NCI-H187 (cell line): ENCODE measurements at regions not wholly inside any gene's neighbourhood (a gene's known extent, or its start where the extent isn't known, plus 50 kb on each side); places are given as distances from the start of the nearest gene placed in this dataset.

Experiments used
- DNase-seq, 2 experiments: peaks; one replicate each; lab custom pipeline; 2025; lab: John Stamatoyannopoulos, UW

- no peak for DNase-seq
Measured at GRCh38 chr17:73785496-73785895, 141.3 kb upstream of the SDK2 start.

GRCh38 chr17:73785958-73786743 lies 141.9 kb upstream of the SDK2 start:
- peak in 1 of 2 experiments; percentile 23 for DNase-seq

GRCh38 chr17:73787076-73788059 lies 143.1 kb upstream of the SDK2 start:
- DNase-seq = no peak

- DNase-seq = no peak
Measured at GRCh38 chr17:73788111-73788510, 143.9 kb upstream of the SDK2 start.

- DNase-seq = no peak
Measured at GRCh38 chr17:73791121-73791520, 146.9 kb upstream of the SDK2 start.

- no peak for DNase-seq
Measured at GRCh38 chr17:73791631-73792030, 147.4 kb upstream of the SDK2 start.

- DNase-seq = no peak
Measured at GRCh38 chr17:73792994-73793393, 148.7 kb upstream of the SDK2 start.

GRCh38 chr17:73794336-73794735 lies 150.1 kb upstream of the SDK2 start:
- no peak for DNase-seq

- no peak for DNase-seq
Measured at GRCh38 chr17:73795730-73796129, 151.5 kb upstream of the SDK2 start.

- no peak for DNase-seq
Measured at GRCh38 chr17:73797594-73798110, 153.4 kb upstream of the SDK2 start.

- no peak for DNase-seq
Measured at GRCh38 chr17:73798111-73798748, 154.0 kb upstream of the SDK2 start.

- no peak for DNase-seq
Measured at GRCh38 chr17:73799096-73799495, 154.9 kb upstream of the SDK2 start.

GRCh38 chr17:73799781-73800627 lies 155.8 kb upstream of the SDK2 start:
- no peak for DNase-seq

GRCh38 chr17:73800893-73801292 lies 156.6 kb upstream of the SDK2 start:
- DNase-seq = no peak

GRCh38 chr17:73801455-73802100 lies 157.3 kb upstream of the SDK2 start:
- no peak for DNase-seq

GRCh38 chr17:73802314-73802713 lies 158.1 kb upstream of the SDK2 start:
- no peak for DNase-seq

- DNase-seq = no peak
Measured at GRCh38 chr17:73802871-73803270, 158.6 kb upstream of the SDK2 start.

GRCh38 chr17:73803964-73804435 lies 159.8 kb upstream of the SDK2 start:
- DNase-seq = no peak

- no peak for DNase-seq
Measured at GRCh38 chr17:73806768-73807167, 162.5 kb upstream of the SDK2 start.

GRCh38 chr17:73813201-73813600 lies 169.0 kb upstream of the SDK2 start:
- DNase-seq = no peak

- no peak for DNase-seq
Measured at GRCh38 chr17:73814075-73814474, 169.8 kb upstream of the SDK2 start.
